ACC112 (cell line): ENCODE measurements at regions not wholly inside any gene's neighbourhood (a gene's known extent, or its start where the extent isn't known, plus 50 kb on each side); places are given as distances from the start of the nearest gene placed in this dataset.

Experiments
- H2AFZ ChIP-seq: fragments of 200-600 bp; sonication (generic); one replicate; pipeline ENCODE4 v1.6.0; 2017; ENCODE audit warnings: antibody characterized with exemption, low read length; ENCODE audit not compliant: unreplicated experiment
- H3K27ac ChIP-seq: fragments of 200-600 bp; sonication (generic); 2 replicates; pipeline ENCODE4 v1.5.1; 2014; ENCODE audit warnings: low read depth, mild to moderate bottlenecking, antibody characterized with exemption, low read length, moderate library complexity
- H3K27me3 ChIP-seq: fragments of 200-600 bp; sonication (generic); 2 replicates; pipeline ENCODE4 v1.6.1; 2014; ENCODE audit warnings: mild to moderate bottlenecking, antibody characterized with exemption, low read length, moderate library complexity, mixed read lengths; ENCODE audit not compliant: insufficient read depth
- H3K36me3 ChIP-seq: fragments of 200-600 bp; sonication (generic); 2 replicates; pipeline ENCODE4 v1.6.1; 2016; ENCODE audit warnings: mild to moderate bottlenecking, antibody characterized with exemption, low read length, moderate library complexity, mixed read lengths; ENCODE audit not compliant: insufficient read depth
- H3K4me1 ChIP-seq: fragments of 200-600 bp; sonication (generic); one replicate; pipeline ENCODE4 v1.6.1; 2016; ENCODE audit warnings: low read length, mixed read lengths; ENCODE audit not compliant: insufficient read depth, unreplicated experiment, control insufficient read depth
- H3K4me3 ChIP-seq: fragments of 200-600 bp; sonication (generic); 2 replicates; pipeline ENCODE4 v1.5.1; 2014; ENCODE audit warnings: mild to moderate bottlenecking, low read depth, low read length
- H3K79me2 ChIP-seq: fragments of 200-600 bp; sonication (generic); one replicate; pipeline ENCODE4 v1.6.0; 2016; ENCODE audit warnings: low read length; ENCODE audit not compliant: control insufficient read depth, unreplicated experiment, insufficient read depth

- Histone ChIP-seq H3K36me3 (no peaks in the 10 kb centered on the region), H3K4me3 (no peak overlapping the region)
Measured at GRCh38 chr5:20590356-20590755, 602.4 kb upstream of the CDH18 start.

GRCh38 chr5:20575571-20575970 is 587.6 kb upstream of the CDH18 start:
- Histone ChIP-seq H3K4me3 (0 out of 2 replicates have a peak overlapping the region, but pooled peaks have one; percentile 0), H2AFZ (peak overlapping the region; percentile 16), H3K36me3 (no peaks in the 10 kb centered on the region), H3K27me3 (no peaks in the 10 kb centered on the region), H3K79me2 (no peaks in the 10 kb centered on the region), H3K4me1 (peaks cover 21% of the 10 kb centered on the region), H3K27ac (no peak overlapping the region)

More at GRCh38 chr5:20590356-20590755, 602.4 kb upstream of the CDH18 start:
- no peak overlapping the region for H2AFZ ChIP-seq
- no peak overlapping the region for H3K27ac ChIP-seq
- H3K79me2 ChIP-seq: no peaks in the 10 kb centered on the region
- H3K27me3 ChIP-seq: no peaks in the 10 kb centered on the region
- no peaks in the 10 kb centered on the region for H3K4me1 ChIP-seq

- H3K79me2 ChIP-seq: no peaks in the 10 kb centered on the region
- H3K27ac ChIP-seq: no peak overlapping the region
- H3K4me1 ChIP-seq: peaks cover 21% of the 10 kb centered on the region
- no peak overlapping the region for H2AFZ ChIP-seq
- no peaks in the 10 kb centered on the region for H3K36me3 ChIP-seq
- no peak overlapping the region for H3K4me3 ChIP-seq
- no peaks in the 10 kb centered on the region for H3K27me3 ChIP-seq
Measured at GRCh38 chr5:20574576-20574975, 586.6 kb upstream of the CDH18 start.

GRCh38 chr5:20572614-20573013 is 584.6 kb upstream of the CDH18 start:
- Histone ChIP-seq H3K79me2 (no peaks in the 10 kb centered on the region), H3K27me3 (no peaks in the 10 kb centered on the region), H2AFZ (no peak overlapping the region), H3K4me3 (no peak overlapping the region), H3K4me1 (peaks cover 21% of the 10 kb centered on the region), H3K27ac (no peak overlapping the region), H3K36me3 (no peaks in the 10 kb centered on the region)

GRCh38 chr5:20570486-20570885 is 582.5 kb upstream of the CDH18 start:
- Histone ChIP-seq H3K27me3 (no peaks in the 10 kb centered on the region), H3K27ac (no peak overlapping the region), H3K36me3 (no peaks in the 10 kb centered on the region), H3K79me2 (no peaks in the 10 kb centered on the region), H3K4me3 (no peak overlapping the region), H2AFZ (no peak overlapping the region), H3K4me1 (peaks cover 21% of the 10 kb centered on the region)

- H3K27me3 ChIP-seq: no peaks in the 10 kb centered on the region
- no peak overlapping the region for H3K27ac ChIP-seq
- H2AFZ ChIP-seq: no peak overlapping the region
- H3K79me2 ChIP-seq: no peaks in the 10 kb centered on the region
- H3K36me3 ChIP-seq: no peaks in the 10 kb centered on the region
- peaks cover 5% of the 10 kb centered on the region for H3K4me1 ChIP-seq
- H3K4me3 ChIP-seq: no peak overlapping the region
Measured at GRCh38 chr5:20562544-20562943, 574.5 kb upstream of the CDH18 start.

- Histone ChIP-seq H3K27ac (no peak overlapping the region), H3K27me3 (no peaks in the 10 kb centered on the region), H3K79me2 (no peaks in the 10 kb centered on the region), H3K4me1 (peaks cover 2% of the 10 kb centered on the region), H3K4me3 (no peak overlapping the region), H3K36me3 (no peaks in the 10 kb centered on the region), H2AFZ (no peak overlapping the region)
Measured at GRCh38 chr5:20559845-20560244, 571.8 kb upstream of the CDH18 start.

- Histone ChIP-seq H3K27ac (no peak overlapping the region), H3K36me3 (no peaks in the 10 kb centered on the region), H2AFZ (no peak overlapping the region), H3K4me1 (no peaks in the 10 kb centered on the region), H3K27me3 (no peaks in the 10 kb centered on the region), H3K79me2 (no peaks in the 10 kb centered on the region), H3K4me3 (no peak overlapping the region)
Measured at GRCh38 chr5:20556115-20556763, 568.2 kb upstream of the CDH18 start.

GRCh38 chr5:20555034-20555433 is 567.0 kb upstream of the CDH18 start:
- Histone ChIP-seq H3K27me3 (no peaks in the 10 kb centered on the region), H2AFZ (no peak overlapping the region), H3K27ac (no peak overlapping the region)

GRCh38 chr5:20554001-20554400 is 566.0 kb upstream of the CDH18 start:
- H3K27me3 ChIP-seq: no peaks in the 10 kb centered on the region
- H2AFZ ChIP-seq: no peak overlapping the region
- no peaks in the 10 kb centered on the region for H3K79me2 ChIP-seq
- H3K4me1 ChIP-seq: no peaks in the 10 kb centered on the region
- H3K4me3 ChIP-seq: no peak overlapping the region
- H3K27ac ChIP-seq: no peak overlapping the region
- no peaks in the 10 kb centered on the region for H3K36me3 ChIP-seq

More at GRCh38 chr5:20555034-20555433, 567.0 kb upstream of the CDH18 start:
- H3K4me3 ChIP-seq: no peak overlapping the region
- no peaks in the 10 kb centered on the region for H3K4me1 ChIP-seq
- H3K79me2 ChIP-seq: no peaks in the 10 kb centered on the region
- no peaks in the 10 kb centered on the region for H3K36me3 ChIP-seq

GRCh38 chr5:20537911-20538703 is 550.1 kb upstream of the CDH18 start:
- H3K27ac ChIP-seq: no peak overlapping the region
- no peak overlapping the region for H2AFZ ChIP-seq
- H3K79me2 ChIP-seq: no peaks in the 10 kb centered on the region
- no peaks in the 10 kb centered on the region for H3K36me3 ChIP-seq
- H3K27me3 ChIP-seq: no peaks in the 10 kb centered on the region
- H3K4me1 ChIP-seq: no peaks in the 10 kb centered on the region
- H3K4me3 ChIP-seq: no peak overlapping the region
